ENCODE measurements at regions not wholly inside any gene's neighbourhood (a gene's known extent, or its start where the extent isn't known, plus 50 kb on each side); places are given as distances from the start of the nearest gene placed in this dataset.

- H3K4me3 ChIP-seq (ENCODE audit: low read depth, low read length), result no peak overlapping the region
- TF ChIP-seq, protein P1, sequence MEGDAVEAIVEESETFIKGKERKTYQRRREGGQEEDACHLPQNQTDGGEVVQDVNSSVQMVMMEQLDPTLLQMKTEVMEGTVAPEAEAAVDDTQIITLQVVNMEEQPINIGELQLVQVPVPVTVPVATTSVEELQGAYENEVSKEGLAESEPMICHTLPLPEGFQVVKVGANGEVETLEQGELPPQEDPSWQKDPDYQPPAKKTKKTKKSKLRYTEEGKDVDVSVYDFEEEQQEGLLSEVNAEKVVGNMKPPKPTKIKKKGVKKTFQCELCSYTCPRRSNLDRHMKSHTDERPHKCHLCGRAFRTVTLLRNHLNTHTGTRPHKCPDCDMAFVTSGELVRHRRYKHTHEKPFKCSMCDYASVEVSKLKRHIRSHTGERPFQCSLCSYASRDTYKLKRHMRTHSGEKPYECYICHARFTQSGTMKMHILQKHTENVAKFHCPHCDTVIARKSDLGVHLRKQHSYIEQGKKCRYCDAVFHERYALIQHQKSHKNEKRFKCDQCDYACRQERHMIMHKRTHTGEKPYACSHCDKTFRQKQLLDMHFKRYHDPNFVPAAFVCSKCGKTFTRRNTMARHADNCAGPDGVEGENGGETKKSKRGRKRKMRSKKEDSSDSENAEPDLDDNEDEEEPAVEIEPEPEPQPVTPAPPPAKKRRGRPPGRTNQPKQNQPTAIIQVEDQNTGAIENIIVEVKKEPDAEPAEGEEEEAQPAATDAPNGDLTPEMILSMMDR (IDR thresholded peaks at IDR 0.05; ENCODE audit: control insufficient read depth, extremely low read depth, insufficient read depth), result no peak
- no peak for DNase-seq (ENCODE audit: low read depth)
These were observed 83.0 kb downstream of the CNTN3 start for GRCh38 chr3:74531491-74531890.

- no peak for DNase-seq (ENCODE audit: low read depth)
- H3K4me3 ChIP-seq (ENCODE audit: low read depth, low read length), result no peak overlapping the region
- TF ChIP-seq, protein P1 (IDR thresholded peaks at IDR 0.05; ENCODE audit: control insufficient read depth, extremely low read depth, insufficient read depth), result no peak
These were observed 85.3 kb downstream of the CNTN3 start for GRCh38 chr3:74529145-74529544.

GRCh38 chr3:74527566-74527965 lies 86.9 kb downstream of the CNTN3 start:
- TF ChIP-seq, protein P1 (IDR thresholded peaks at IDR 0.05; ENCODE audit: control insufficient read depth, extremely low read depth, insufficient read depth), result no peak
- DNase-seq (ENCODE audit: low read depth), result no peak
- H3K4me3 ChIP-seq (ENCODE audit: low read depth, low read length), result no peak overlapping the region

- H3K4me3 ChIP-seq (ENCODE audit: low read depth, low read length), result no peak overlapping the region
- TF ChIP-seq, protein P1 (IDR thresholded peaks at IDR 0.05; ENCODE audit: control insufficient read depth, extremely low read depth, insufficient read depth), result no peak
- no peak for DNase-seq (ENCODE audit: low read depth)
These were observed 90.6 kb downstream of the CNTN3 start for GRCh38 chr3:74523811-74524210.

- DNase-seq (ENCODE audit: low read depth), result no peak
- no peak overlapping the region for H3K4me3 ChIP-seq (ENCODE audit: low read depth, low read length)
- TF ChIP-seq, protein P1 (IDR thresholded peaks at IDR 0.05; ENCODE audit: control insufficient read depth, extremely low read depth, insufficient read depth), result no peak
These were observed 93.6 kb downstream of the CNTN3 start for GRCh38 chr3:74520895-74521294.

DNA sequence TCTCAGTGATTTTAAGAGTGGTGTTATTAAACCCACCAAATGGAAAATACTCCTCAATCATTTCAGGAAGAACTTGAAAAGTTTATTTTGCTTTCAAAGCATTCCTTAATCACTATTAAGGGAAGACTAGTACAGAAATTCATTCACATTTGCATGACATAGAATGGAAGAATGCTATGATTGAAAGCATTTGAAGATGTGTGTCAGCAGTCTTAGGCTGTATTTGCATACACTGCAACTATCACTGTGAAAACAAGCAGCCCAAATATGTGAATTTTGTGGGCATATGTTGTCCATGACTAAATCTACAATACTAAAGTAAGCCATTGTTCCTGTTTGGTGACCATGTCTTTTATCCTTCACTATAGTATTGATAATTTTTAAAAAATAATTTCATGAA lies 95.8 kb downstream of the CNTN3 start:
- no peak overlapping the region for H3K4me3 ChIP-seq (ENCODE audit: low read depth, low read length)
- DNase-seq (ENCODE audit: low read depth), result no peak
- TF ChIP-seq, protein P1 (IDR thresholded peaks at IDR 0.05; ENCODE audit: control insufficient read depth, extremely low read depth, insufficient read depth), result no peak

- TF ChIP-seq, protein P1 (IDR thresholded peaks at IDR 0.05; ENCODE audit: control insufficient read depth, extremely low read depth, insufficient read depth), result no peak
- no peak overlapping the region for H3K4me3 ChIP-seq (ENCODE audit: low read depth, low read length)
- no peak for DNase-seq (ENCODE audit: low read depth)
These were observed 98.4 kb downstream of the CNTN3 start for GRCh38 chr3:74516019-74516418.
